GM23338 (cell line): ENCODE measurements at regions not wholly inside any gene's neighbourhood (a gene's known extent, or its start where the extent isn't known, plus 50 kb on each side); places are given as distances from the start of the nearest gene placed in this dataset.

ENCODE experiments used
- ATAC-seq: fragments of 200-7000 bp; cut with Tn5 transposase; 3 replicates; pipeline ENCODE4 v1.9.1; 2020
- DNase-seq: peaks from one replicate; pipeline ENCODE4 v3.0.0-alpha.2; 2015; ENCODE audit warnings: low spot score
- H2AFZ ChIP-seq: fragments of 200-600 bp; sonication (generic); 2 replicates; pipeline ENCODE4 v1.8.0; 2016; ENCODE audit warnings: antibody characterized with exemption, mild to moderate bottlenecking, moderate library complexity
- H3F3A ChIP-seq: fragments of 200-600 bp; sonication (generic); replicated peaks from 2 replicates; pipeline ENCODE4 v1.8.0; 2017; ENCODE audit warnings: antibody characterized with exemption, mixed run types, low read depth
- H3K27ac ChIP-seq: fragments of 200-600 bp; sonication (generic); 2 replicates; pipeline ENCODE4 v1.6.1; 2016; ENCODE audit warnings: low read depth
- H3K27me3 ChIP-seq: fragments of 200-600 bp; sonication (generic); 2 replicates; pipeline ENCODE4 v1.8.0; 2016; ENCODE audit warnings: mild to moderate bottlenecking, mixed run types, moderate library complexity; ENCODE audit not compliant: insufficient read depth
- H3K36me3 ChIP-seq: fragments of 200-600 bp; sonication (generic); 2 replicates; pipeline ENCODE4 v1.8.0; 2016; ENCODE audit warnings: mild to moderate bottlenecking; ENCODE audit not compliant: insufficient read depth
- H3K4me1 ChIP-seq: fragments of 200-600 bp; sonication (generic); 2 replicates; pipeline ENCODE4 v1.8.0; 2016; ENCODE audit warnings: mild to moderate bottlenecking, moderate library complexity; ENCODE audit not compliant: insufficient read depth
- H3K4me2 ChIP-seq: fragments of 200-600 bp; sonication (generic); 2 replicates; pipeline ENCODE4 v1.7.1; 2017; ENCODE audit warnings: mixed run types
- H3K4me3 ChIP-seq: fragments of 200-600 bp; sonication (generic); 2 replicates; pipeline ENCODE4 v1.6.1; 2016; ENCODE audit warnings: mixed run types
- H3K79me2 ChIP-seq: fragments of 200-600 bp; sonication (generic); replicated peaks from 2 replicates; pipeline ENCODE4 v1.8.0; 2017; ENCODE audit warnings: mild to moderate bottlenecking; ENCODE audit not compliant: insufficient read depth
- H3K9me2 ChIP-seq: fragments of 200-600 bp; sonication (generic); 2 replicates; pipeline ENCODE4 v1.8.0; 2017; ENCODE audit not compliant: insufficient read depth
- H4K20me1 ChIP-seq: fragments of 200-600 bp; sonication (generic); replicated peaks from 2 replicates; pipeline ENCODE4 v1.8.0; 2017; ENCODE audit warnings: mild to moderate bottlenecking; ENCODE audit not compliant: insufficient read depth
- H3K27ac Mint-ChIP-seq: 2 replicates; pipeline ENCODE4 v1.8.0; 2020; ENCODE audit warnings: inconsistent platforms, mild to moderate bottlenecking, moderate library complexity, mixed read lengths
- H3K27me3 Mint-ChIP-seq: 3 replicates; pipeline ENCODE4 v1.8.0; 2022; ENCODE audit warnings: low read depth, mild to moderate bottlenecking, moderate library complexity, mixed read lengths, inconsistent platforms; ENCODE audit not compliant: insufficient read depth, poor library complexity
- H3K36me3 Mint-ChIP-seq: 3 replicates; pipeline ENCODE4 v1.8.0; 2021; ENCODE audit warnings: low read depth, mild to moderate bottlenecking, inconsistent platforms, moderate library complexity, mixed read lengths
- H3K4me1 Mint-ChIP-seq: 3 replicates; pipeline ENCODE4 v1.8.0; 2020; ENCODE audit warnings: mild to moderate bottlenecking, inconsistent platforms, mixed read lengths
- H3K4me3 Mint-ChIP-seq: 3 replicates; pipeline ENCODE4 v1.8.0; 2021; ENCODE audit warnings: moderate library complexity, mild to moderate bottlenecking, inconsistent platforms, mixed read lengths
- H3K9me3 Mint-ChIP-seq: 3 replicates; pipeline ENCODE4 v1.8.0; 2020; ENCODE audit warnings: moderate library complexity, mild to moderate bottlenecking, inconsistent platforms, mixed read lengths
- CREB1 ChIP-seq: fragments of 250-450 bp; sonication (Bioruptor Pico); IDR thresholded peaks from 2 replicates; pipeline ENCODE4 v1.5.0; 2020; ENCODE audit warnings: low read depth, mild to moderate bottlenecking, moderate library complexity
- TF ChIP-seq, protein P1 (sequence below): IDR thresholded peaks from one replicate; pipeline ENCODE4 v1.6.1; 2018; ENCODE audit warnings: antibody characterized with exemption; ENCODE audit not compliant: unreplicated experiment
- TF ChIP-seq, protein P2 (sequence below), 2 experiments: fragments of 200-600 bp in 1 of 2; sonication (generic) in 1 of 2; conservative IDR thresholded peaks; 2 replicates each; pipeline versions ENCODE4 v1.5.1 to v1.6.1; 2016 to 2017; ENCODE audit warnings: antibody characterized with exemption in 2 of 2, low read depth in 2 of 2, mild to moderate bottlenecking in 2 of 2, moderate library complexity in 1 of 2
- TF ChIP-seq, protein P3 (sequence below): IDR thresholded peaks from 2 replicates; pipeline ENCODE4 v1.6.1; 2016; ENCODE audit warnings: antibody characterized with exemption

DNA sequence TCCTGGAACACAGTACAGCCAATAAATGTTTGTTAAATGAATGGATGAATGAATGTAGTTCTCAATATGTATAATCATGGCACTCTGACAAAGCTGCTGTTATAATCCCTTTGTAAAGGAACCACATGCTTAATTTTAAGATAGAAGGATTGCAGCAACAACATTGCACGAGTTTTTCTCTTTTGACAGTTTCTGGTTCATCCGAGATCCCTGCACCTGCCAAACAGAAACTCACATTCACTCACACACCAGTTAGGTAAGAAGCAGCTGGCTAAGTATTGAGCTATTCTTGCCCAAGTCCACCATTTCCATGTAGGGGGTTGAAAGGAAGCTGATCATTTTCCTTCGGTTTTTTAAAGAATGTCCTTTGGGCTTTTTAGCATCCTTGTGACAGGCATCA is 133.7 kb upstream of the MAP1B start:
- Mint-ChIP-seq H3K27ac (no peak overlapping the region), H3K9me3 (no peaks in the 10 kb centered on the region), H3K36me3 (no peaks in the 10 kb centered on the region), H3K27me3 (no peaks in the 10 kb centered on the region), H3K4me3 (no peak overlapping the region), H3K4me1 (no peaks in the 10 kb centered on the region; the same call in 2 of the 3 replicates)
- H3K4me2 ChIP-seq: no peak overlapping the region
- no peaks in the 10 kb centered on the region for H3K79me2 ChIP-seq
- H3F3A ChIP-seq: no peaks in the 10 kb centered on the region
- DNase-seq: no peak
- H3K36me3 ChIP-seq: no peaks in the 10 kb centered on the region
- no peak overlapping the region for H2AFZ ChIP-seq
- TF ChIP-seq, protein P1, sequence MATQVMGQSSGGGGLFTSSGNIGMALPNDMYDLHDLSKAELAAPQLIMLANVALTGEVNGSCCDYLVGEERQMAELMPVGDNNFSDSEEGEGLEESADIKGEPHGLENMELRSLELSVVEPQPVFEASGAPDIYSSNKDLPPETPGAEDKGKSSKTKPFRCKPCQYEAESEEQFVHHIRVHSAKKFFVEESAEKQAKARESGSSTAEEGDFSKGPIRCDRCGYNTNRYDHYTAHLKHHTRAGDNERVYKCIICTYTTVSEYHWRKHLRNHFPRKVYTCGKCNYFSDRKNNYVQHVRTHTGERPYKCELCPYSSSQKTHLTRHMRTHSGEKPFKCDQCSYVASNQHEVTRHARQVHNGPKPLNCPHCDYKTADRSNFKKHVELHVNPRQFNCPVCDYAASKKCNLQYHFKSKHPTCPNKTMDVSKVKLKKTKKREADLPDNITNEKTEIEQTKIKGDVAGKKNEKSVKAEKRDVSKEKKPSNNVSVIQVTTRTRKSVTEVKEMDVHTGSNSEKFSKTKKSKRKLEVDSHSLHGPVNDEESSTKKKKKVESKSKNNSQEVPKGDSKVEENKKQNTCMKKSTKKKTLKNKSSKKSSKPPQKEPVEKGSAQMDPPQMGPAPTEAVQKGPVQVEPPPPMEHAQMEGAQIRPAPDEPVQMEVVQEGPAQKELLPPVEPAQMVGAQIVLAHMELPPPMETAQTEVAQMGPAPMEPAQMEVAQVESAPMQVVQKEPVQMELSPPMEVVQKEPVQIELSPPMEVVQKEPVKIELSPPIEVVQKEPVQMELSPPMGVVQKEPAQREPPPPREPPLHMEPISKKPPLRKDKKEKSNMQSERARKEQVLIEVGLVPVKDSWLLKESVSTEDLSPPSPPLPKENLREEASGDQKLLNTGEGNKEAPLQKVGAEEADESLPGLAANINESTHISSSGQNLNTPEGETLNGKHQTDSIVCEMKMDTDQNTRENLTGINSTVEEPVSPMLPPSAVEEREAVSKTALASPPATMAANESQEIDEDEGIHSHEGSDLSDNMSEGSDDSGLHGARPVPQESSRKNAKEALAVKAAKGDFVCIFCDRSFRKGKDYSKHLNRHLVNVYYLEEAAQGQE: no peak
- TF ChIP-seq, protein P2, sequence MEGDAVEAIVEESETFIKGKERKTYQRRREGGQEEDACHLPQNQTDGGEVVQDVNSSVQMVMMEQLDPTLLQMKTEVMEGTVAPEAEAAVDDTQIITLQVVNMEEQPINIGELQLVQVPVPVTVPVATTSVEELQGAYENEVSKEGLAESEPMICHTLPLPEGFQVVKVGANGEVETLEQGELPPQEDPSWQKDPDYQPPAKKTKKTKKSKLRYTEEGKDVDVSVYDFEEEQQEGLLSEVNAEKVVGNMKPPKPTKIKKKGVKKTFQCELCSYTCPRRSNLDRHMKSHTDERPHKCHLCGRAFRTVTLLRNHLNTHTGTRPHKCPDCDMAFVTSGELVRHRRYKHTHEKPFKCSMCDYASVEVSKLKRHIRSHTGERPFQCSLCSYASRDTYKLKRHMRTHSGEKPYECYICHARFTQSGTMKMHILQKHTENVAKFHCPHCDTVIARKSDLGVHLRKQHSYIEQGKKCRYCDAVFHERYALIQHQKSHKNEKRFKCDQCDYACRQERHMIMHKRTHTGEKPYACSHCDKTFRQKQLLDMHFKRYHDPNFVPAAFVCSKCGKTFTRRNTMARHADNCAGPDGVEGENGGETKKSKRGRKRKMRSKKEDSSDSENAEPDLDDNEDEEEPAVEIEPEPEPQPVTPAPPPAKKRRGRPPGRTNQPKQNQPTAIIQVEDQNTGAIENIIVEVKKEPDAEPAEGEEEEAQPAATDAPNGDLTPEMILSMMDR (conservative IDR thresholded peaks at IDR 0.05; ENCODE audit: low read depth in 2 of 2): no peak
- no peaks in the 10 kb centered on the region for H3K27me3 ChIP-seq
- no peak for ATAC-seq
- H3K4me3 ChIP-seq: no peak overlapping the region
- H4K20me1 ChIP-seq: no peaks in the 10 kb centered on the region; the same call in 1 of the 2 replicates
- peaks cover 5% of the 10 kb centered on the region; the same call in 1 of the 2 replicates for H3K9me2 ChIP-seq
- H3K4me1 ChIP-seq: no peaks in the 10 kb centered on the region
- H3K27ac ChIP-seq: no peak overlapping the region

DNA sequence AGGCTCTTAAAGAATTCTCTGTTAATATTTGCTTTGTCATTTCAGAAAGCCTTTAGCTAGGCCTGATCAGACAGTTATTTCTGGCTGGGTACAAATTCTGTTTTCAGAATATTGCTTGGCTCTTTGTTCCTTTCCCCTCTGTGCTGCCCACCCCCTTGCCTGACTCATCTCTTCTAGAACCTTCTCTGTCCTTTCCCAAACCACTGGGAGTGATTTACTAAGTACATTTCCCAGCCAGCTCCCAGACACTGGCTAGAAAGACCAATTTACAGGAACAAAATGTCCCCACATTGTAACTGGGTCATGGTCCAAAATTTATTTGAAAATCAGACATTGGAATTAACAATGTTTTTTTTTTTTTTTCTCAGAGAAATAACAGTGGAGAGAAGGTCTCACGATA is 133.1 kb upstream of the MAP1B start:
- no peak overlapping the region for H2AFZ ChIP-seq
- no peaks in the 10 kb centered on the region for H3K79me2 ChIP-seq
- H4K20me1 ChIP-seq: no peaks in the 10 kb centered on the region; the same call in 1 of the 2 replicates
- H3K9me2 ChIP-seq: peaks cover 5% of the 10 kb centered on the region; the same call in 1 of the 2 replicates
- H3K4me3 ChIP-seq: no peak overlapping the region
- H3F3A ChIP-seq: no peaks in the 10 kb centered on the region
- no peaks in the 10 kb centered on the region for H3K4me1 ChIP-seq
- no peaks in the 10 kb centered on the region for H3K27me3 ChIP-seq
- ATAC-seq (no peak), DNase-seq (no peak)
- H3K4me2 ChIP-seq: no peak overlapping the region
- Mint-ChIP-seq H3K4me1 (no peaks in the 10 kb centered on the region; the same call in 2 of the 3 replicates), H3K27me3 (no peaks in the 10 kb centered on the region), H3K9me3 (no peaks in the 10 kb centered on the region), H3K36me3 (no peaks in the 10 kb centered on the region), H3K27ac (no peak overlapping the region), H3K4me3 (no peak overlapping the region)
- no peak overlapping the region for H3K27ac ChIP-seq
- H3K36me3 ChIP-seq: no peaks in the 10 kb centered on the region
- TF ChIP-seq, protein P1: no peak
- TF ChIP-seq CREB1 (CRISPR knock-in tag): no peak
- TF ChIP-seq, protein P3, sequence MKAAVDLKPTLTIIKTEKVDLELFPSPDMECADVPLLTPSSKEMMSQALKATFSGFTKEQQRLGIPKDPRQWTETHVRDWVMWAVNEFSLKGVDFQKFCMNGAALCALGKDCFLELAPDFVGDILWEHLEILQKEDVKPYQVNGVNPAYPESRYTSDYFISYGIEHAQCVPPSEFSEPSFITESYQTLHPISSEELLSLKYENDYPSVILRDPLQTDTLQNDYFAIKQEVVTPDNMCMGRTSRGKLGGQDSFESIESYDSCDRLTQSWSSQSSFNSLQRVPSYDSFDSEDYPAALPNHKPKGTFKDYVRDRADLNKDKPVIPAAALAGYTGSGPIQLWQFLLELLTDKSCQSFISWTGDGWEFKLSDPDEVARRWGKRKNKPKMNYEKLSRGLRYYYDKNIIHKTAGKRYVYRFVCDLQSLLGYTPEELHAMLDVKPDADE: no peak
- TF ChIP-seq, protein P2 (conservative IDR thresholded peaks at IDR 0.05; ENCODE audit: low read depth in 2 of 2): no peak
